PC-9 (cell line): ENCODE measurements at regions not wholly inside any gene's neighbourhood (a gene's known extent, or its start where the extent isn't known, plus 50 kb on each side); places are given as distances from the start of the nearest gene placed in this dataset.

Source experiments
- EZH2 ChIP-seq: fragments of 200-600 bp; sonication (generic); IDR thresholded peaks from 2 replicates; pipeline ENCODE4 v1.8.0; 2017; ENCODE audit warnings: antibody characterized with exemption, low read depth
- TF ChIP-seq, protein P1 (sequence below): fragments of 200-600 bp; sonication (generic); conservative IDR thresholded peaks from 2 replicates; pipeline ENCODE4 v1.6.1; 2017; ENCODE audit warnings: mixed run types, antibody characterized with exemption, mild to moderate bottlenecking, moderate library complexity

GRCh38 chr14:95391331-95391730 lies 71.6 kb upstream of the CLMN start:
- TF ChIP-seq, protein P1, sequence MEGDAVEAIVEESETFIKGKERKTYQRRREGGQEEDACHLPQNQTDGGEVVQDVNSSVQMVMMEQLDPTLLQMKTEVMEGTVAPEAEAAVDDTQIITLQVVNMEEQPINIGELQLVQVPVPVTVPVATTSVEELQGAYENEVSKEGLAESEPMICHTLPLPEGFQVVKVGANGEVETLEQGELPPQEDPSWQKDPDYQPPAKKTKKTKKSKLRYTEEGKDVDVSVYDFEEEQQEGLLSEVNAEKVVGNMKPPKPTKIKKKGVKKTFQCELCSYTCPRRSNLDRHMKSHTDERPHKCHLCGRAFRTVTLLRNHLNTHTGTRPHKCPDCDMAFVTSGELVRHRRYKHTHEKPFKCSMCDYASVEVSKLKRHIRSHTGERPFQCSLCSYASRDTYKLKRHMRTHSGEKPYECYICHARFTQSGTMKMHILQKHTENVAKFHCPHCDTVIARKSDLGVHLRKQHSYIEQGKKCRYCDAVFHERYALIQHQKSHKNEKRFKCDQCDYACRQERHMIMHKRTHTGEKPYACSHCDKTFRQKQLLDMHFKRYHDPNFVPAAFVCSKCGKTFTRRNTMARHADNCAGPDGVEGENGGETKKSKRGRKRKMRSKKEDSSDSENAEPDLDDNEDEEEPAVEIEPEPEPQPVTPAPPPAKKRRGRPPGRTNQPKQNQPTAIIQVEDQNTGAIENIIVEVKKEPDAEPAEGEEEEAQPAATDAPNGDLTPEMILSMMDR = no peak
- no peak for TF ChIP-seq EZH2
